HEK293 (cell line): ENCODE measurements at regions not wholly inside any gene's neighbourhood (a gene's known extent, or its start where the extent isn't known, plus 50 kb on each side); places are given as distances from the start of the nearest gene placed in this dataset.
A peak's percentile ranks its signal among the peaks of the same experiment; 100 is the strongest.

Source experiments
- CTCF ChIA-PET: fragments of 350-600 bp; formaldehyde crosslinking; extraction: SDS; loops from one replicate; lab custom pipeline; 2021; ENCODE audit warnings: antibody characterized with exemption; lab: Yijun Ruan, JAX
- POLR2A ChIA-PET: fragments of 300-600 bp; formaldehyde crosslinking; extraction: SDS; loops from one replicate; lab custom pipeline; 2020; ENCODE audit warnings: antibody characterized with exemption, inconsistent platforms; lab: Yijun Ruan, JAX
- H3K27ac ChIP-seq: fragments of 200-500 bp; sonication (Bioruptor generic); 2 replicates; pipeline ENCODE4 v1.5.1; 2014; ENCODE audit warnings: low read depth, low read length, control low read depth, inconsistent platforms; ENCODE audit errors: extremely low read depth
- H3K36me3 ChIP-seq, 2 experiments: fragments of 200-500 bp in 1 of 2; sonication (Bioruptor generic) in 1 of 2; 1 replicate in 1 of 2; 2 replicates in 1 of 2; pipeline ENCODE4 v1.5.1; 2014 to 2017; ENCODE audit warnings: inconsistent platforms in 2 of 2, low read length in 2 of 2; ENCODE audit not compliant: control insufficient read depth in 2 of 2, insufficient read depth in 1 of 2
- H3K4me1 ChIP-seq: fragments of 200-500 bp; sonication (Bioruptor generic); 2 replicates; pipeline ENCODE4 v1.5.1; 2014; ENCODE audit warnings: mild to moderate bottlenecking, low read length, inconsistent platforms; ENCODE audit not compliant: control insufficient read depth, insufficient read depth
- H3K4me3 ChIP-seq: 2 replicates; pipeline ENCODE4 v1.5.1; 2011; ENCODE audit warnings: low read depth, mild to moderate bottlenecking, control low read depth, low read length, moderate library complexity
- H3K9me3 ChIP-seq: fragments of 200-500 bp; sonication (Bioruptor generic); 2 replicates; pipeline ENCODE4 v1.5.1; 2014; ENCODE audit warnings: low read depth, low read length, inconsistent platforms; ENCODE audit not compliant: control insufficient read depth, insufficient read depth
- EGR2 ChIP-seq: fragments of 450-650 bp; formaldehyde crosslinking; IDR thresholded peaks from 2 replicates; pipeline ENCODE4 v1.5.1; 2016; ENCODE audit warnings: low read depth, missing biosample characterization, missing genetic modification characterization
- GLI2 ChIP-seq: fragments of 450-650 bp; formaldehyde crosslinking; IDR thresholded peaks from 2 replicates; pipeline ENCODE4; 2017; ENCODE audit warnings: missing biosample characterization, missing genetic modification characterization, low read depth, borderline replicate concordance
- GLI4 ChIP-seq: fragments of 450-650 bp; formaldehyde crosslinking; IDR thresholded peaks from 2 replicates; pipeline ENCODE4 v1.5.1; 2016; ENCODE audit warnings: missing biosample characterization, missing genetic modification characterization
- INSM2 ChIP-seq: fragments of 450-650 bp; formaldehyde crosslinking; IDR thresholded peaks from 2 replicates; pipeline ENCODE4 v1.5.1; 2016; ENCODE audit warnings: missing biosample characterization, missing genetic modification characterization
- KLF17 ChIP-seq: fragments of 450-650 bp; formaldehyde crosslinking; IDR thresholded peaks from 2 replicates; pipeline ENCODE4 v1.5.1; 2016; ENCODE audit warnings: missing biosample characterization, missing genetic modification characterization
- MZF1 ChIP-seq: fragments of 450-650 bp; formaldehyde crosslinking; IDR thresholded peaks from 2 replicates; pipeline ENCODE4 v1.5.1; 2017; ENCODE audit warnings: missing biosample characterization, missing genetic modification characterization, borderline replicate concordance
- PRDM1 ChIP-seq: fragments of 450-650 bp; formaldehyde crosslinking; IDR thresholded peaks from 2 replicates; pipeline ENCODE4; 2016; ENCODE audit warnings: missing biosample characterization, missing genetic modification characterization
- SCRT2 ChIP-seq: fragments of 450-650 bp; formaldehyde crosslinking; IDR thresholded peaks from 2 replicates; pipeline ENCODE4 v1.5.1; 2016; ENCODE audit warnings: missing biosample characterization, missing genetic modification characterization
- SETDB1 ChIP-seq: IDR thresholded peaks from one replicate; pipeline ENCODE4 v1.6.1; 2017; ENCODE audit warnings: mild to moderate bottlenecking, low read length, moderate library complexity, mixed read lengths; ENCODE audit not compliant: insufficient read length
- ZBTB44 ChIP-seq: fragments of 450-650 bp; IDR thresholded peaks from 2 replicates; pipeline ENCODE4 v1.5.1; 2018; ENCODE audit warnings: missing biosample characterization, mild to moderate bottlenecking, missing genetic modification characterization
- ZBTB8A ChIP-seq: fragments of 450-650 bp; formaldehyde crosslinking; IDR thresholded peaks from 2 replicates; pipeline ENCODE4 v1.5.1; 2016; ENCODE audit warnings: missing biosample characterization, missing genetic modification characterization
- ZNF138 ChIP-seq: fragments of 450-650 bp; formaldehyde crosslinking; IDR thresholded peaks from 2 replicates; pipeline ENCODE4 v1.5.1; 2016; ENCODE audit warnings: missing biosample characterization, missing genetic modification characterization, borderline replicate concordance
- ZNF146 ChIP-seq: fragments of 450-650 bp; formaldehyde crosslinking; IDR thresholded peaks from 2 replicates; pipeline ENCODE4 v1.5.1; 2016; ENCODE audit warnings: missing biosample characterization, missing genetic modification characterization
- ZNF157 ChIP-seq: fragments of 450-650 bp; formaldehyde crosslinking; IDR thresholded peaks from 2 replicates; pipeline ENCODE4 v1.5.1; 2016; ENCODE audit warnings: missing biosample characterization, missing genetic modification characterization
- ZNF211 ChIP-seq: fragments of 450-650 bp; formaldehyde crosslinking; IDR thresholded peaks from 2 replicates; pipeline ENCODE4 v1.5.1; 2016; ENCODE audit warnings: low read depth, missing biosample characterization, missing genetic modification characterization
- ZNF426 ChIP-seq: fragments of 450-650 bp; formaldehyde crosslinking; IDR thresholded peaks from 2 replicates; pipeline ENCODE4 v1.5.1; 2017; ENCODE audit warnings: missing biosample characterization, missing genetic modification characterization, mild to moderate bottlenecking, inconsistent platforms, moderate library complexity
- ZNF610 ChIP-seq: fragments of 450-650 bp; formaldehyde crosslinking; IDR thresholded peaks from 2 replicates; pipeline ENCODE4 v1.5.1; 2016; ENCODE audit warnings: missing biosample characterization, missing genetic modification characterization, borderline replicate concordance
- ZNF624 ChIP-seq: fragments of 450-650 bp; formaldehyde crosslinking; IDR thresholded peaks from 2 replicates; pipeline ENCODE4 v1.5.1; 2017; ENCODE audit warnings: missing biosample characterization, missing genetic modification characterization
- ZNF645 ChIP-seq: fragments of 450-650 bp; formaldehyde crosslinking; IDR thresholded peaks from 2 replicates; pipeline ENCODE4; 2016; ENCODE audit warnings: missing biosample characterization, missing genetic modification characterization
- ZNF677 ChIP-seq: fragments of 450-650 bp; IDR thresholded peaks from 2 replicates; pipeline ENCODE4 v1.5.0; 2018; ENCODE audit warnings: missing biosample characterization, mild to moderate bottlenecking, missing genetic modification characterization, moderate library complexity
- ZNF692 ChIP-seq: fragments of 450-650 bp; formaldehyde crosslinking; IDR thresholded peaks from 2 replicates; pipeline ENCODE4 v1.5.1; 2016; ENCODE audit warnings: missing biosample characterization, missing genetic modification characterization
- ZSCAN16 ChIP-seq: fragments of 450-650 bp; formaldehyde crosslinking; IDR thresholded peaks from 2 replicates; pipeline ENCODE4 v1.5.1; 2016; ENCODE audit warnings: missing biosample characterization, missing genetic modification characterization
- ZXDB ChIP-seq: fragments of 450-650 bp; formaldehyde crosslinking; IDR thresholded peaks from 2 replicates; pipeline ENCODE4 v1.5.1; 2016; ENCODE audit warnings: missing biosample characterization, missing genetic modification characterization

GRCh38 chr11:11056749-11057471 lies 199.1 kb upstream of the ZBED5 start:
- TF ChIP-seq SETDB1 (peak; percentile 93), ZBTB8A (tag by site-specific recombination) (no peak)
- Histone ChIP-seq H3K27ac (no peak overlapping the region), H3K36me3 (no peaks in the 10 kb centered on the region), H3K4me1 (no peaks in the 10 kb centered on the region), H3K9me3 (no peaks in the 10 kb centered on the region), H3K4me3 (no peak overlapping the region)
- POLR2A ChIA-PET = no interaction called here
- CTCF ChIA-PET = interaction anchor here (0.8 to 1.6 kb wide), 5 partner anchors 20 to 98 kb away, joined by 3 to 6 read pairs (median 3); no protein-coding TSS in a partner anchor

- Histone ChIP-seq H3K27ac (no peak overlapping the region), H3K9me3 (no peaks in the 10 kb centered on the region), H3K36me3 (no peaks in the 10 kb centered on the region)
- TF ChIP-seq MZF1 (tag by site-specific recombination) (no peak), ZNF211 (no peak), GLI2 (tag by site-specific recombination) (no peak), ZNF677 (tag by site-specific recombination) (no peak), EGR2 (tag by site-specific recombination) (no peak), ZSCAN16 (tag by site-specific recombination) (no peak), ZNF138 (tag by site-specific recombination) (no peak), ZXDB (no peak), ZNF645 (no peak), KLF17 (tag by site-specific recombination) (no peak), ZNF426 (tag by site-specific recombination) (no peak), ZNF692 (no peak), PRDM1 (no peak), GLI4 (tag by site-specific recombination) (no peak), ZNF610 (no peak)
- TF ChIP-seq, all 188 proteins: peak for 0
- Histone ChIP-seq H3K4me1 (no peaks in the 10 kb centered on the region), H3K4me3 (no peak overlapping the region)
- CTCF ChIA-PET = interaction anchor here (1.0 to 1.2 kb wide), 2 partner anchors 19 to 29 kb away, joined by 4 to 6 read pairs; no protein-coding TSS in a partner anchor
- POLR2A ChIA-PET = no interaction called here
These were observed 198.5 kb upstream of the ZBED5 start for GRCh38 chr11:11056316-11056715.

- CTCF ChIA-PET = no interaction called here
- Histone ChIP-seq H3K9me3 (no peaks in the 10 kb centered on the region), H3K27ac (no peak overlapping the region), H3K4me3 (no peak overlapping the region), H3K36me3 (no peaks in the 10 kb centered on the region), H3K4me1 (no peaks in the 10 kb centered on the region)
- POLR2A ChIA-PET = no interaction called here
- TF ChIP-seq SCRT2 (tag by site-specific recombination) (no peak), ZNF157 (tag by site-specific recombination) (no peak), ZNF146 (tag by site-specific recombination) (no peak), INSM2 (tag by site-specific recombination) (no peak), ZNF624 (tag by site-specific recombination) (no peak), ZBTB44 (no peak)
These were observed 190.2 kb upstream of the ZBED5 start for GRCh38 chr11:11047851-11048610.
